B cell (primary cell): ENCODE measurements at regions not wholly inside any gene's neighbourhood (a gene's known extent, or its start where the extent isn't known, plus 50 kb on each side); places are given as distances from the start of the nearest gene placed in this dataset.

ENCODE experiments used
- ATAC-seq: fragments of 200-7000 bp; cut with Tn5 transposase; one replicate; pipeline ENCODE4 v1.10.0; 2021; ENCODE audit warnings: low read depth, mild to moderate bottlenecking, moderate number of reproducible peaks, moderate library complexity
- CTCF ChIA-PET: fragments of 350-600 bp; sonication (Branson Sonifier 250); formaldehyde crosslinking; loops from one replicate; lab custom pipeline; 2021; ENCODE audit warnings: antibody characterized with exemption, inconsistent platforms; lab: Charles Lee
- POLR2A ChIA-PET: fragments of 350-600 bp; sonication (Branson Sonifier 250); formaldehyde crosslinking; loops from one replicate; lab custom pipeline; 2021; ENCODE audit warnings: antibody characterized with exemption; lab: Charles Lee
- DNase-seq: peaks from one replicate; pipeline ENCODE4 v3.0.0; 2013
- H2AFZ ChIP-seq: 2 replicates; pipeline ENCODE4 v1.6.1; 2012; ENCODE audit warnings: mild to moderate bottlenecking, low read depth, low read length; ENCODE audit not compliant: insufficient read depth, poor library complexity, severe bottlenecking
- H3K27ac ChIP-seq, 2 donors: 1 replicate in 1 of 2; 2 replicates in 1 of 2; pipeline ENCODE4 v1.5.1; 2012 to 2013; ENCODE audit warnings: low read length in 2 of 2, mild to moderate bottlenecking in 2 of 2, moderate library complexity in 1 of 2
- H3K27me3 ChIP-seq, 4 experiments: fragments of 200-600 bp in 1 of 4; sonication (generic) in 1 of 4; replicated peaks in 1 of 4; 1 replicate in 2 of 4; 2 replicates in 2 of 4; pipeline versions ENCODE4 v1.6.1 to v1.7.0; 2013 to 2016; ENCODE audit warnings: low read length in 3 of 4, mild to moderate bottlenecking in 2 of 4, mixed read lengths in 1 of 4, moderate library complexity in 1 of 4; ENCODE audit not compliant: insufficient read depth in 4 of 4, control insufficient read depth in 3 of 4; ENCODE audit errors: control extremely low read depth in 1 of 4
- H3K36me3 ChIP-seq, 2 experiments: replicated peaks in 1 of 2; 1 replicate in 1 of 2; 2 replicates in 1 of 2; pipeline versions ENCODE4 v1.6.1 to v1.7.1; 2013; ENCODE audit warnings: low read length in 1 of 2; ENCODE audit not compliant: insufficient read depth in 2 of 2, control insufficient read depth in 1 of 2; ENCODE audit errors: control extremely low read depth in 1 of 2, extremely low read depth in 1 of 2
- H3K4me1 ChIP-seq, 2 donors: fragments of 200-600 bp in 1 of 2; sonication (generic) in 1 of 2; 1 replicate in 1 of 2; 2 replicates in 1 of 2; pipeline versions ENCODE4 v1.5.1 to v1.6.1; 2013 to 2017; ENCODE audit warnings: low read length in 2 of 2; ENCODE audit not compliant: control insufficient read depth in 2 of 2, insufficient read depth in 2 of 2
- H3K4me2 ChIP-seq: replicated peaks from 2 replicates; pipeline ENCODE3; 2012; ENCODE audit warnings: mild to moderate bottlenecking, low read depth, low read length; ENCODE audit not compliant: poor library complexity, severe bottlenecking
- H3K4me3 ChIP-seq, 5 experiments: fragments of 200-600 bp in 1 of 5; sonication (generic) in 1 of 5; 1 replicate in 3 of 5; 2 replicates in 2 of 5; pipeline versions ENCODE4 v1.5.1 to v1.7.0; 2011 to 2016; ENCODE audit warnings: low read length in 4 of 5, mild to moderate bottlenecking in 4 of 5, low read depth in 2 of 5, control low read depth in 1 of 5, moderate library complexity in 1 of 5; ENCODE audit not compliant: insufficient read depth in 1 of 5; ENCODE audit errors: control extremely low read depth in 1 of 5, extremely low read depth in 1 of 5
- H3K79me2 ChIP-seq: fragments of 200-600 bp; sonication (generic); one replicate; pipeline ENCODE4 v1.6.0; 2016; ENCODE audit warnings: low read length; ENCODE audit not compliant: control insufficient read depth, insufficient read depth
- H3K9ac ChIP-seq: fragments of 200-600 bp; sonication (generic); 2 replicates; pipeline ENCODE4 v1.6.1; 2017; ENCODE audit warnings: mild to moderate bottlenecking, low read length, moderate library complexity
- H3K9me3 ChIP-seq, 3 donors: one replicate each; pipeline versions ENCODE4 v1.6.1 to v1.7.1; 2013; ENCODE audit warnings: low read length in 2 of 3; ENCODE audit not compliant: control insufficient read depth in 2 of 3, insufficient read depth in 1 of 3; ENCODE audit errors: control extremely low read depth in 1 of 3
- H4K20me1 ChIP-seq: 2 replicates; pipeline ENCODE4 v1.6.0; 2012; ENCODE audit warnings: mild to moderate bottlenecking, low read length; ENCODE audit not compliant: insufficient read depth, control insufficient read depth, poor library complexity, severe bottlenecking
- H3K27ac Mint-ChIP-seq: one replicate; pipeline ENCODE4 v1.8.0; 2021; ENCODE audit warnings: mixed read lengths
- H3K27me3 Mint-ChIP-seq: one replicate; pipeline ENCODE4 v1.8.0; 2021; ENCODE audit warnings: mixed read lengths
- H3K4me1 Mint-ChIP-seq: one replicate; pipeline ENCODE4 v1.8.0; 2021; ENCODE audit warnings: mixed read lengths
- H3K4me3 Mint-ChIP-seq: one replicate; pipeline ENCODE4 v1.8.0; 2021; ENCODE audit warnings: mixed read lengths
- H3K9me3 Mint-ChIP-seq: one replicate; pipeline ENCODE4 v1.8.0; 2022; ENCODE audit warnings: mixed read lengths; ENCODE audit not compliant: insufficient read depth
- CTCF ChIP-seq: fragments of 200-600 bp; IDR thresholded peaks from one replicate; pipeline ENCODE4 v1.8.0; 2022; ENCODE audit warnings: antibody characterized with exemption, mild to moderate bottlenecking
- EZH2 ChIP-seq: IDR thresholded peaks from 2 replicates; pipeline ENCODE4 v1.6.1; 2012; ENCODE audit warnings: borderline replicate concordance, low read depth, mild to moderate bottlenecking, moderate library complexity, low read length; ENCODE audit not compliant: insufficient read depth, poor library complexity, severe bottlenecking
- WGBS: methylation state at CpG from one replicate; pipeline ENCODE4 v1.1.5; 2013; ENCODE audit warnings: missing lambda C conversion rate; ENCODE audit not compliant: insufficient coverage; 5-methylcytosine and 5-hydroxymethylcytosine counted together
- intact Hi-C: fragments of 100-400 bp; cut with micrococcal nuclease; formaldehyde crosslinking; loops from one replicate; pipeline ENCODE4 v1.10.0; 2022

GRCh38 chrX:42616981-42617380 is 161.0 kb downstream of the PPP1R2C start:
- no peak overlapping the region for H3K27ac Mint-ChIP-seq
- no peak overlapping the region for H3K4me3 Mint-ChIP-seq
- H2AFZ ChIP-seq, result no peak overlapping the region
- no peaks in the 10 kb centered on the region for H3K36me3 ChIP-seq
- no peak for TF ChIP-seq CTCF
- peaks cover 19% of the 10 kb centered on the region for H3K4me1 Mint-ChIP-seq
- peaks cover 11 to 14% of the 10 kb centered on the region in 2 donors for H3K4me1 ChIP-seq
- H3K9ac ChIP-seq, result no peak overlapping the region
- POLR2A ChIA-PET, result no interaction called here
- H3K27ac ChIP-seq, result no peak overlapping the region
- H3K4me2 ChIP-seq, result no peak overlapping the region
- ATAC-seq, result no peak
- H3K9me3 ChIP-seq, result no peaks in the 10 kb centered on the region
- no peak overlapping the region for H3K4me3 ChIP-seq
- CTCF ChIA-PET, result no interaction called here
- H4K20me1 ChIP-seq, result no peaks in the 10 kb centered on the region
- H3K27me3 Mint-ChIP-seq, result no peaks in the 10 kb centered on the region
- H3K79me2 ChIP-seq, result no peaks in the 10 kb centered on the region
- no CpG with 5 or more reads among the region's 2 CpGs for WGBS
- intact Hi-C loops, result no loop called here
- H3K9me3 Mint-ChIP-seq, result no peaks in the 10 kb centered on the region
- DNase-seq, result no peak
- H3K27me3 ChIP-seq, result no peaks in the 10 kb centered on the region

- intact Hi-C loops, result no loop called here
- ATAC-seq (no peak), DNase-seq (peak; percentile 6)
- Histone ChIP-seq H3K79me2 (no peaks in the 10 kb centered on the region), H3K4me2 (no peak overlapping the region), H3K9me3 (no peaks in the 10 kb centered on the region), H3K4me1 (peaks cover 11 to 14% of the 10 kb centered on the region in 2 donors), H3K27ac (no peak overlapping the region), H3K4me3 (no peak overlapping the region), H3K27me3 (no peaks in the 10 kb centered on the region), H2AFZ (no peak overlapping the region), H3K36me3 (no peaks in the 10 kb centered on the region), H4K20me1 (no peaks in the 10 kb centered on the region), H3K9ac (no peak overlapping the region)
- H3K9me3 Mint-ChIP-seq, result no peaks in the 10 kb centered on the region
- POLR2A ChIA-PET, result no interaction called here
- 100% methylated on average over 1 of the region's 1 CpG for WGBS
- no peak for TF ChIP-seq CTCF
- no peak for TF ChIP-seq EZH2
- no peak overlapping the region for H3K4me3 Mint-ChIP-seq
- H3K27ac Mint-ChIP-seq, result peak overlapping the region; percentile 32
- H3K27me3 Mint-ChIP-seq, result no peaks in the 10 kb centered on the region
- CTCF ChIA-PET, result interaction anchor here (1.2 to 1.5 kb wide), 2 partner anchors 16 to 328 kb away, joined by 3 to 4 read pairs; no protein-coding TSS in a partner anchor
- H3K4me1 Mint-ChIP-seq, result peaks cover 19% of the 10 kb centered on the region
Measured at GRCh38 chrX:42615161-42615563, 162.8 kb downstream of the PPP1R2C start.
